Ishikawa (cell line): ENCODE measurements at regions not wholly inside any gene's neighbourhood (a gene's known extent, or its start where the extent isn't known, plus 50 kb on each side); places are given as distances from the start of the nearest gene placed in this dataset.

Experiments used
- CREB1 ChIP-seq: IDR thresholded peaks from 2 replicates; pipeline ENCODE4 v1.6.1; 2012; ENCODE audit warnings: low read depth
- EGR1 ChIP-seq: IDR thresholded peaks from 2 replicates; pipeline ENCODE4 v1.6.1; 2012
- EP300 ChIP-seq: IDR thresholded peaks from 2 replicates; pipeline ENCODE4 v1.6.1; 2012; ENCODE audit warnings: borderline replicate concordance
- FOXM1 ChIP-seq: IDR thresholded peaks from 2 replicates; pipeline ENCODE4 v1.6.1; 2012; ENCODE audit warnings: low read depth, borderline replicate concordance
- MAX ChIP-seq: IDR thresholded peaks from 2 replicates; pipeline ENCODE4 v1.6.1; 2012
- RAD21 ChIP-seq: IDR thresholded peaks from 2 replicates; pipeline ENCODE4 v1.6.1; 2012; ENCODE audit warnings: low read depth

- TF ChIP-seq FOXM1 (no peak), RAD21 (no peak), EGR1 (no peak), MAX (no peak), CREB1 (no peak), EP300 (no peak)
These were observed 50.9 kb upstream of the ATL2 start for GRCh38 chr2:38427936-38428335.
